Subcutaneous abdominal adipose tissue (tissue), 5 donors: ENCODE measurements at regions not wholly inside any gene's neighbourhood (a gene's known extent, or its start where the extent isn't known, plus 50 kb on each side); places are given as distances from the start of the nearest gene placed in this dataset.

ENCODE experiments used
- H3K27ac ChIP-seq: one replicate; pipeline ENCODE4 v1.7.0; 2013; ENCODE audit warnings: low read depth, mild to moderate bottlenecking, inconsistent platforms, low read length, moderate library complexity
- H3K27me3 ChIP-seq, 5 donors: one replicate each; pipeline ENCODE4 v1.7.0; 2013; ENCODE audit warnings: low read length in 5 of 5, inconsistent platforms in 1 of 5; ENCODE audit not compliant: control insufficient read depth in 5 of 5, insufficient read depth in 4 of 5
- H3K36me3 ChIP-seq, 5 donors: one replicate each; pipeline ENCODE4 v1.7.0; 2013; ENCODE audit warnings: low read length in 5 of 5; ENCODE audit not compliant: control insufficient read depth in 5 of 5, insufficient read depth in 5 of 5
- H3K4me1 ChIP-seq, 5 donors: one replicate each; pipeline ENCODE4 v1.7.0; 2013; ENCODE audit warnings: low read length in 5 of 5, mild to moderate bottlenecking in 3 of 5, moderate library complexity in 1 of 5; ENCODE audit not compliant: control insufficient read depth in 5 of 5, insufficient read depth in 5 of 5
- H3K4me3 ChIP-seq, 5 donors: one replicate each; pipeline ENCODE4 v1.7.0; 2013; ENCODE audit warnings: low read length in 5 of 5, low read depth in 1 of 5
- H3K9ac ChIP-seq, 5 donors: one replicate each; pipeline ENCODE4 v1.7.0; 2013; ENCODE audit warnings: low read length in 5 of 5, mild to moderate bottlenecking in 4 of 5, moderate library complexity in 3 of 5
- H3K9me3 ChIP-seq, 5 donors: one replicate each; pipeline ENCODE4 v1.7.0; 2013; ENCODE audit warnings: low read length in 5 of 5; ENCODE audit not compliant: control insufficient read depth in 5 of 5
- donor health status: healthy.
- donor health status: healthy.
- donor health status: healthy.
- donor health status: healthy.
- donor health status: healthy.

GRCh38 chr10:29836396-29836795, 201.6 kb upstream of the SVIL start:
- H3K27ac ChIP-seq = no peak overlapping the region
- H3K36me3 ChIP-seq = no peaks in the 10 kb centered on the region
- no peak overlapping the region for H3K9ac ChIP-seq
- H3K4me3 ChIP-seq = no peak overlapping the region
- H3K27me3 ChIP-seq = no peaks in the 10 kb centered on the region
- no peaks in the 10 kb centered on the region for H3K9me3 ChIP-seq
- H3K4me1 ChIP-seq = peaks cover 0 to 3% (median 0%) of the 10 kb centered on the region in 5 donors

- peaks cover 0 to 3% (median under 1%) of the 10 kb centered on the region in 5 donors for H3K9me3 ChIP-seq
- H3K4me3 ChIP-seq = no peak overlapping the region
- no peak overlapping the region for H3K9ac ChIP-seq
- H3K27me3 ChIP-seq = no peaks in the 10 kb centered on the region
- H3K4me1 ChIP-seq = peaks cover 0 to 3% (median 0%) of the 10 kb centered on the region in 5 donors
- no peaks in the 10 kb centered on the region for H3K36me3 ChIP-seq
- H3K27ac ChIP-seq = no peak overlapping the region
These were observed 200.3 kb upstream of the SVIL start for GRCh38 chr10:29835055-29835454.

- Histone ChIP-seq H3K4me1 (peaks cover 0 to 18% (median 0%) of the 10 kb centered on the region in 5 donors), H3K9me3 (peaks cover 0 to 10% (median 5%) of the 10 kb centered on the region in 5 donors)
These were observed 196.1 kb upstream of the SVIL start for GRCh38 chr10:29830531-29831512.

DNA sequence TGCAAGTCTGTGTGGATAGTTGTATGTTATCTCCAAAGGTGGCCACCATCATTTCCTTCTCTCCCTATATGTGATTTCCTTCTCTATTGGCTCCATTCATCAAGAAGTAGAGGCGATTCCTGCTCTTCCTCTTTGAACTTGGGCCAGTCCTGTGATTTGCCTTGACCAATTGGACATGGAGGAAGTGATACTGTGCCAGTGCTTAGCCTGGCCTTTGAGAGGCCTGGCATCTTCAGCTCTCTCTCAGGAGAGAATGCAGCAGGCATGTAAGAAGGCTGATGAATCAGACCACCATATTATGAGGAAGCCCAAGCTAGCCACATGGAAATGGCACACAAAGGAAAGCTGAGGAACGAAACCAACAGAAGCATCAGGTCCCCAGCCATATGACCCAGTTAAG, 195.0 kb upstream of the SVIL start:
- H3K4me1 ChIP-seq = peaks cover 0 to 16% (median 0%) of the 10 kb centered on the region in 5 donors
- peaks cover 0 to 10% (median 5%) of the 10 kb centered on the region in 5 donors for H3K9me3 ChIP-seq
- no peak overlapping the region for H3K4me3 ChIP-seq
- no peaks in the 10 kb centered on the region for H3K27me3 ChIP-seq
- H3K36me3 ChIP-seq = no peaks in the 10 kb centered on the region
- H3K27ac ChIP-seq = no peak overlapping the region
- H3K9ac ChIP-seq = no peak overlapping the region

More at GRCh38 chr10:29830531-29831512, 196.1 kb upstream of the SVIL start:
- Histone ChIP-seq H3K4me3 (no peak overlapping the region), H3K27ac (no peak overlapping the region), H3K27me3 (no peaks in the 10 kb centered on the region), H3K36me3 (no peaks in the 10 kb centered on the region), H3K9ac (no peak overlapping the region)

GRCh38 chr10:29828956-29829355, 194.2 kb upstream of the SVIL start:
- H3K4me3 ChIP-seq = no peak overlapping the region
- H3K9ac ChIP-seq = no peak overlapping the region
- no peaks in the 10 kb centered on the region for H3K36me3 ChIP-seq
- H3K27ac ChIP-seq = no peak overlapping the region
- peaks cover 0 to 14% (median 0%) of the 10 kb centered on the region in 5 donors for H3K4me1 ChIP-seq
- H3K27me3 ChIP-seq = no peaks in the 10 kb centered on the region
- H3K9me3 ChIP-seq = peaks cover 0 to 10% (median 5%) of the 10 kb centered on the region in 5 donors

DNA sequence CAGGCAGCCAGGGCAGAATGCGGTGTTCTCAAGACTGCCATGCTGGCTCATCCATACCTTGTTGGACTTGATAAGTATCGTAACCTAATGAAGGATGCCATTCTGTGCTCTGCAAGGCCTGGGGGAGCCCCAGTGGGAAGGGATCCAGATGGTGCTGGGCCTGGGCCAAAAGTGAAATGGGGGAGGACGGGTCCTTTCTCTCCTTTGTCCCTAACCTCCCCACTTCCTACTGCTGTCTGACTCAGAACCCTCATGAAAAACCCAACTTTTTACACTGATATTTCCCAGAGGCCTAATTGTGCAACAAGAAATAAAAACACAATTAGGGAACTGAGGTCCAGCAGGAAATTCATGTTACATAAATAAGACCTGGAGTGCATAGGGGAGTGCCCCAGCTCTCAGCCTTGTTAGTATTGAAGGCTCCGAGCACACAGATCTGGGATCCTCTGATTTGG, 193.7 kb upstream of the SVIL start:
- no peak overlapping the region for H3K4me3 ChIP-seq
- H3K4me1 ChIP-seq = peaks cover 0 to 14% (median 0%) of the 10 kb centered on the region in 5 donors
- no peak overlapping the region for H3K27ac ChIP-seq
- peaks cover 0 to 10% (median 5%) of the 10 kb centered on the region in 5 donors for H3K9me3 ChIP-seq
- H3K27me3 ChIP-seq = no peaks in the 10 kb centered on the region
- H3K36me3 ChIP-seq = no peaks in the 10 kb centered on the region
- H3K9ac ChIP-seq = no peak overlapping the region

GRCh38 chr10:29827512-29827911, 192.7 kb upstream of the SVIL start:
- Histone ChIP-seq H3K9me3 (peaks cover 0 to 10% (median 5%) of the 10 kb centered on the region in 5 donors), H3K27me3 (no peaks in the 10 kb centered on the region), H3K27ac (no peak overlapping the region), H3K4me3 (no peak overlapping the region), H3K4me1 (peaks cover 0 to 14% (median 0%) of the 10 kb centered on the region in 5 donors), H3K36me3 (no peaks in the 10 kb centered on the region), H3K9ac (no peak overlapping the region)

DNA sequence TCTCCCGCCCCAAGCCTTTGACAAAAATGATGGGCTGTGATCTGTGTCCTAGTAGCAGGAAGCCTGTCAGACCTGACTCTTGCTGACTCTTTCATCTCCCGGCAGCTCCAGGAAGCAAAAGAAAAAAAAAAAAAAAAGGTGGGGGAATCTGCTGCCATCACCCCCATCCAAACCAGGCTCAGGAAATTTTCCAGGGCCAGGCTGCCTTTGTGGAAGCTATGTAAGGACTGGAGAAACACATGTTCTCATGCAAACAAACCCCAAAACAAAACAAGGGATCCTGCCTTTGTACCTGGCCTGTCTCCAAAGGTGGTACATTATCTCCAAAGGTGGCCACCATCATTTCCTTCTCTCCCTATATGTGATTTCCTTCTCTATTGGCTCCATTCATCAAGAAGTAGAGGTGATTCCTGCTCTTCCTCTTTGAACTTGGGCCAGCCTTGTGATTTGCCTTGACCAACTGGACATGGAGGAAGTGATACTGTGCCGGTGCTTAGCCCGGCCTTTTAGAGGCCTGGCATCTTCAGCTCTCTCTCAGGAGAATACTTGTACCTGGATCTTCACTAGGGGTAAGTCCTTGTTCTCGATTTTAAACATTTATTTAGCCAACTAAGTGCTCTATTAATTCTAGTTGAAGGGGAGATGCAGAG, 192.2 kb upstream of the SVIL start:
- Histone ChIP-seq H3K4me1 (peaks cover 0 to 14% (median 0%) of the 10 kb centered on the region in 5 donors), H3K36me3 (no peaks in the 10 kb centered on the region), H3K9me3 (peaks cover 0 to 10% (median 5%) of the 10 kb centered on the region in 5 donors), H3K27ac (no peak overlapping the region), H3K9ac (no peak overlapping the region), H3K27me3 (no peaks in the 10 kb centered on the region), H3K4me3 (no peak overlapping the region)

DNA sequence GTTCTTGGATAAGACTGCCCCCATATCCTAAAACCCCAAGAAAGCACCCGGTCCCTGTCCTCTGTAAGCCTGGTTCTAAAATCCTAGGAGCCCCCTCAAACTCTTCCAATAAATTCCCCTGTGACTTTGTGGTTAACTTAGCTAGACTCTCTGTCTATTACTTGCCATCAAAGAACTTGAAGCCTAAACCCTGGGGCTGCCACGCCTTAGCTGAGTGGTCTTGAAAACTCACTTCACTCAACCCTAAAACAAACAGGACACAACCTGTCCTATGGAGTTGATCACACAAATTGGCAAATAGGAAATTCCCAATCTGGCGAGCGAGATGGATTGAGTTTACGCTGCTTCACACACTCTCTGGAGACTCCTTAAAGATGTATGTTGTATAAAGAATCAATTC, 191.4 kb upstream of the SVIL start:
- Histone ChIP-seq H3K4me1 (peaks cover 0 to 14% (median 4%) of the 10 kb centered on the region in 5 donors), H3K4me3 (no peak overlapping the region), H3K36me3 (no peaks in the 10 kb centered on the region), H3K27me3 (no peaks in the 10 kb centered on the region), H3K9me3 (peaks cover 0 to 10% (median 5%) of the 10 kb centered on the region in 5 donors), H3K27ac (no peak overlapping the region), H3K9ac (no peak overlapping the region)
